ENCODE measurements at regions not wholly inside any gene's neighbourhood (a gene's known extent, or its start where the extent isn't known, plus 50 kb on each side); places are given as distances from the start of the nearest gene placed in this dataset.

GRCh38 chr2:23145460-23145859 lies 239.5 kb upstream of the KLHL29 start:
- TF ChIP-seq POLR2A (IDR thresholded peaks at IDR 0.05; ENCODE audit: low read depth, low read length) (no peak), POLR2AphosphoS5 (IDR thresholded peaks at IDR 0.05; ENCODE audit: low read depth, low read length) (no peak), PAX5 (IDR thresholded peaks at IDR 0.05; ENCODE audit: insufficient read depth, low read length, severe bottlenecking) (no peak), TAF1 (IDR thresholded peaks at IDR 0.05; ENCODE audit: low read depth, low read length) (no peak), SPI1 (IDR thresholded peaks at IDR 0.05; ENCODE audit: low read depth, low read length) (no peak)
